Kidney (tissue), 13 donors: ENCODE measurements at regions not wholly inside any gene's neighbourhood (a gene's known extent, or its start where the extent isn't known, plus 50 kb on each side); places are given as distances from the start of the nearest gene placed in this dataset.
A peak's percentile ranks its signal among the peaks of the same experiment; 100 is the strongest.

Source experiments
- DNase-seq, 5 donors: peaks; one replicate each; pipeline ENCODE4 v3.0.0-alpha.2; 2013 to 2020
- FAIRE-seq: peaks from 2 replicates; lab custom pipeline; 2012; peaks lifted over from hg19 to GRCh38; lab: Jason Lieb, UNC
- H3K27ac ChIP-seq, 2 donors: one replicate each; pipeline ENCODE4 v1.7.0; 2013; ENCODE audit warnings: low read depth in 2 of 2, low read length in 2 of 2, inconsistent platforms in 1 of 2
- H3K27me3 ChIP-seq: one replicate; pipeline ENCODE4 v1.7.1; 2013; ENCODE audit warnings: low read length, inconsistent platforms; ENCODE audit not compliant: control insufficient read depth, insufficient read depth
- H3K36me3 ChIP-seq, 3 donors: one replicate each; pipeline versions ENCODE4 v1.7.0 to v1.7.1; 2013; ENCODE audit warnings: low read length in 3 of 3, control low read depth in 1 of 3, inconsistent platforms in 1 of 3; ENCODE audit not compliant: insufficient read depth in 3 of 3, control insufficient read depth in 2 of 3
- H3K4me1 ChIP-seq, 3 donors: one replicate each; pipeline versions ENCODE4 v1.7.0 to v1.7.1; 2013; ENCODE audit warnings: low read length in 3 of 3, inconsistent platforms in 1 of 3, low read depth in 1 of 3; ENCODE audit not compliant: control insufficient read depth in 2 of 3, insufficient read depth in 2 of 3
- H3K4me3 ChIP-seq, 3 donors: one replicate each; pipeline versions ENCODE4 v1.7.0 to v1.8.1; 2013; ENCODE audit warnings: low read length in 3 of 3, control low read depth in 1 of 3, inconsistent platforms in 1 of 3
- H3K9ac ChIP-seq, 3 donors: one replicate each; pipeline versions ENCODE4 v1.7.0 to v1.7.1; 2013; ENCODE audit warnings: low read length in 3 of 3, control low read depth in 1 of 3, inconsistent platforms in 1 of 3
- H3K9me3 ChIP-seq, 3 donors: one replicate each; pipeline versions ENCODE4 v1.7.0 to v1.7.1; 2013; ENCODE audit warnings: low read length in 3 of 3, control low read depth in 1 of 3, inconsistent platforms in 1 of 3; ENCODE audit not compliant: control insufficient read depth in 2 of 3, insufficient read depth in 1 of 3
- CTCF ChIP-seq: IDR thresholded peaks from 3 replicates; pipeline ENCODE4 v1.5.1; 2012; ENCODE audit warnings: mild to moderate bottlenecking, moderate library complexity, borderline replicate concordance; ENCODE audit not compliant: insufficient read depth; ENCODE audit errors: extremely low read depth
- intact Hi-C: fragments of 100-400 bp; cut with DNase I; formaldehyde crosslinking; loops from one replicate; pipeline ENCODE4 v1.11.1; 2022
- donor health status: control.
- donor health status: control.
- donor health status: control.
- donor health status: control.
- donor health status: control.
- donor health status: DM: yes; HTN: yes; CAD: no.
- donor health status: Normal renal cell carcinoma (clear cell type).

- Histone ChIP-seq H3K9me3 (no peaks in the 10 kb centered on the region), H3K27ac (peak overlapping the region in 1 of 2 donors; percentile 5), H3K27me3 (no peaks in the 10 kb centered on the region), H3K4me1 (no peaks in the 10 kb centered on the region), H3K36me3 (no peaks in the 10 kb centered on the region), H3K9ac (no peak overlapping the region), H3K4me3 (no peak overlapping the region)
- intact Hi-C loops = no loop called here
- FAIRE-seq (no peak), DNase-seq (no peak)
- TF ChIP-seq CTCF = no peak
Observed at GRCh38 chr1:203401199-203401877, 50.4 kb upstream of the FMOD start.

- Histone ChIP-seq H3K27me3 (no peaks in the 10 kb centered on the region), H3K36me3 (no peaks in the 10 kb centered on the region), H3K9me3 (no peaks in the 10 kb centered on the region), H3K4me3 (no peak overlapping the region), H3K4me1 (peaks cover 0 to 3% (median 0%) of the 10 kb centered on the region in 3 donors), H3K9ac (no peak overlapping the region), H3K27ac (peak overlapping the region; percentile 52 to 61)
- no peak for DNase-seq
- FAIRE-seq = no peak
- intact Hi-C loops = no loop called here
- TF ChIP-seq CTCF = no peak
Observed at GRCh38 chr1:203402152-203402551, 51.2 kb upstream of the FMOD start.

- H3K4me3 ChIP-seq = no peak overlapping the region
- H3K9ac ChIP-seq = no peak overlapping the region
- H3K27ac ChIP-seq = peak overlapping the region; percentile 52 to 62
- H3K9me3 ChIP-seq = no peaks in the 10 kb centered on the region
- no peaks in the 10 kb centered on the region for H3K27me3 ChIP-seq
- H3K36me3 ChIP-seq = no peaks in the 10 kb centered on the region
- intact Hi-C loops = no loop called here
- peaks cover 0 to 4% (median 0%) of the 10 kb centered on the region in 3 donors for H3K4me1 ChIP-seq
- DNase-seq = peak in 3 of 5 donors; percentile 22 to 89 (median 65)
- no peak for TF ChIP-seq CTCF
- FAIRE-seq = peak; percentile 8
Observed at GRCh38 chr1:203402629-203403337, 51.9 kb upstream of the FMOD start.
